Activated CD4-positive, alpha-beta T cell treated with anti-CD3 and anti-CD28 coated beads for 36 hours (primary cell): ENCODE measurements at regions not wholly inside any gene's neighbourhood (a gene's known extent, or its start where the extent isn't known, plus 50 kb on each side); places are given as distances from the start of the nearest gene placed in this dataset.

Experiments used
- ATAC-seq: fragments of 200-7000 bp; cut with Tn5 transposase; one replicate; pipeline ENCODE4 v1.10.0; 2021; ENCODE audit warnings: mild to moderate bottlenecking, moderate library complexity
- CTCF ChIA-PET: fragments of 350-600 bp; sonication (Branson Sonifier 250); formaldehyde crosslinking; loops from one replicate; lab custom pipeline; 2021; ENCODE audit warnings: antibody characterized with exemption; lab: Charles Lee
- POLR2A ChIA-PET: fragments of 350-600 bp; sonication (Branson Sonifier 250); formaldehyde crosslinking; loops from one replicate; lab custom pipeline; 2021; ENCODE audit warnings: antibody characterized with exemption, inconsistent platforms; lab: Charles Lee
- DNase-seq: peaks from one replicate; pipeline ENCODE4 v3.0.0-alpha.2; 2020
- H3K27ac Mint-ChIP-seq: one replicate; pipeline ENCODE4 v1.8.0; 2021; ENCODE audit warnings: mixed read lengths
- H3K27me3 Mint-ChIP-seq: one replicate; pipeline ENCODE4 v1.8.0; 2021; ENCODE audit warnings: mixed read lengths
- H3K36me3 Mint-ChIP-seq: one replicate; pipeline ENCODE4 v1.8.0; 2021; ENCODE audit warnings: low read depth, mixed read lengths
- H3K4me1 Mint-ChIP-seq: one replicate; pipeline ENCODE4 v1.8.0; 2021; ENCODE audit warnings: mixed read lengths
- H3K4me3 Mint-ChIP-seq: one replicate; pipeline ENCODE4 v1.8.0; 2021; ENCODE audit warnings: mild to moderate bottlenecking, moderate library complexity, mixed read lengths
- H3K9me3 Mint-ChIP-seq: one replicate; pipeline ENCODE4 v1.8.0; 2021; ENCODE audit warnings: low read depth, mixed read lengths
- intact Hi-C, 2 experiments: fragments of 100-400 bp; cut with DNase I in 1 of 2; cut with micrococcal nuclease in 1 of 2; formaldehyde crosslinking; loops; one replicate each; pipeline versions ENCODE4 v1.14.2 to v1.15.1; 2022 to 2024; cut with DNase I, micrococcal nuclease

DNA sequence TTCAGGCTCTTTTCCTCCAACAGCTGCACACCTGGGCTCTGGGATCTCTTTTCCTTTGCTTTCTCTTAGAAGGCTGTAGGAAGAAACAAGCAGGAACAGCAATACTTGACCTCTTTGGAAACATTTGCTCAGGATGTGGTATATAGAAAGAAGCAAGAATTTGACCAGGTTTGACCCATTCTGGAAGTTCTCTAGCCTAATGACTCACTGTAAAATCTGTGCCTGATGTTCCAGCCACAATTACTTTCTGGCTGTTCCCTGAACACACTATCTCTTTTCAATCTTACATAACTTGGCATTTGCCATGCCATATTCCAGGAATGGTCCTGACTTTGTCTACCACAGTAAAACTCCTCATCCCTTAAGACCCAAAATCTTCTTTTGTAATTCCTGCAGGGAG is 419.9 kb upstream of the DAB1 start:
- ChIA-PET POLR2A (no interaction called here), CTCF (no interaction called here)
- H3K36me3 Mint-ChIP-seq: peaks cover 5% of the 10 kb centered on the region
- DNase-seq (no peak), ATAC-seq (no peak)
- H3K4me1 Mint-ChIP-seq: no peaks in the 10 kb centered on the region
- H3K9me3 Mint-ChIP-seq: peaks cover 11% of the 10 kb centered on the region
- intact Hi-C loops: no loop called here
- no peak overlapping the region for H3K4me3 Mint-ChIP-seq
- no peak overlapping the region for H3K27ac Mint-ChIP-seq
- peaks cover 4% of the 10 kb centered on the region for H3K27me3 Mint-ChIP-seq

- no peak overlapping the region for H3K4me3 Mint-ChIP-seq
- H3K27ac Mint-ChIP-seq: no peak overlapping the region
- H3K27me3 Mint-ChIP-seq: peaks cover 3% of the 10 kb centered on the region
- no peaks in the 10 kb centered on the region for H3K4me1 Mint-ChIP-seq
- peaks cover 5% of the 10 kb centered on the region for H3K36me3 Mint-ChIP-seq
- intact Hi-C loops: no loop called here
- ATAC-seq: no peak
- DNase-seq: no peak
- H3K9me3 Mint-ChIP-seq: peaks cover 11% of the 10 kb centered on the region
- POLR2A ChIA-PET: no interaction called here
- CTCF ChIA-PET: no interaction called here
Measured at GRCh38 chr1:57839526-57839925, 415.7 kb upstream of the DAB1 start.

GRCh38 chr1:57839067-57839466 is 415.2 kb upstream of the DAB1 start:
- Mint-ChIP-seq H3K27me3 (peaks cover 3% of the 10 kb centered on the region), H3K36me3 (peaks cover 5% of the 10 kb centered on the region), H3K4me3 (no peak overlapping the region), H3K9me3 (peaks cover 11% of the 10 kb centered on the region), H3K4me1 (no peaks in the 10 kb centered on the region), H3K27ac (no peak overlapping the region)
- POLR2A ChIA-PET: no interaction called here
- intact Hi-C loops: no loop called here
- no peak for DNase-seq
- no peak for ATAC-seq
- CTCF ChIA-PET: no interaction called here

GRCh38 chr1:57835620-57836019 is 411.8 kb upstream of the DAB1 start:
- peaks cover 3% of the 10 kb centered on the region for H3K9me3 Mint-ChIP-seq
- no peaks in the 10 kb centered on the region for H3K36me3 Mint-ChIP-seq
- ChIA-PET POLR2A (no interaction called here), CTCF (interaction anchor here (0.7 kb wide), 1 partner anchor 302 kb away, joined by 3 read pairs; no protein-coding TSS in a partner anchor)
- H3K4me3 Mint-ChIP-seq: no peak overlapping the region
- no peak overlapping the region for H3K27ac Mint-ChIP-seq
- intact Hi-C loops: no loop called here
- no peaks in the 10 kb centered on the region for H3K4me1 Mint-ChIP-seq
- peaks cover 3% of the 10 kb centered on the region for H3K27me3 Mint-ChIP-seq
- no peak for ATAC-seq
- DNase-seq: no peak

DNA sequence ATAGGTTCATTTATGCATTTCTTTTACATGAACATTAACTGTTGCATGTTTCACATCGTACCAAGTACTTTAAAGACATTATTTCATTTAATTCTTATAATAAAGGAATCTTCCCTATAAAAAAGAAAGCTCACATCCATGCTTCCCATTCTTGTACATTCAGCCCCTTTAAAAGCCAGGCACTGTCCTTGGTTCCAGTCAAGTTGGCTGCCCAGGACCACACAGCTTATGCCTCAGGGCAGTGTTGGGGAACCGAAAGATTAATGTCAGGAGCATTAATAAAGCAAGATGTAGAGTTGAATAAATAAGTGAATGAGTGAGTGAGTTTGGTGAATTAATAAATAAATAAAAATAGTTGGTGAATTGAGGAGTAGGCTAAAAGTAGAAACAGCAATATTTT is 409.4 kb upstream of the DAB1 start:
- DNase-seq: no peak
- ATAC-seq: no peak
- Mint-ChIP-seq H3K27ac (no peak overlapping the region), H3K27me3 (peaks cover 3% of the 10 kb centered on the region), H3K9me3 (no peaks in the 10 kb centered on the region), H3K36me3 (no peaks in the 10 kb centered on the region), H3K4me3 (no peak overlapping the region), H3K4me1 (no peaks in the 10 kb centered on the region)
- intact Hi-C loops: no loop called here
- CTCF ChIA-PET: interaction anchor here (1.4 kb wide), 1 partner anchor 19 kb away, joined by 4 read pairs; no protein-coding TSS in a partner anchor
- POLR2A ChIA-PET: no interaction called here

GRCh38 chr1:57832612-57833011 is 408.8 kb upstream of the DAB1 start:
- ChIA-PET POLR2A (no interaction called here), CTCF (interaction anchor here (0.7 to 1.5 kb wide), 2 partner anchors 12 to 588 kb away, joined by 3 to 5 read pairs; no protein-coding TSS in a partner anchor)
- Mint-ChIP-seq H3K4me1 (no peaks in the 10 kb centered on the region), H3K4me3 (no peak overlapping the region), H3K9me3 (no peaks in the 10 kb centered on the region), H3K36me3 (no peaks in the 10 kb centered on the region), H3K27ac (no peak overlapping the region), H3K27me3 (peaks cover 3% of the 10 kb centered on the region)
- intact Hi-C loops: no loop called here
- ATAC-seq: no peak
- DNase-seq: no peak

GRCh38 chr1:57831624-57832023 is 407.8 kb upstream of the DAB1 start:
- H3K36me3 Mint-ChIP-seq: no peaks in the 10 kb centered on the region
- H3K9me3 Mint-ChIP-seq: no peaks in the 10 kb centered on the region
- no peaks in the 10 kb centered on the region for H3K27me3 Mint-ChIP-seq
- H3K4me1 Mint-ChIP-seq: no peaks in the 10 kb centered on the region
- ChIA-PET POLR2A (no interaction called here), CTCF (interaction anchor here (1.5 kb wide), 1 partner anchor 13 kb away, joined by 5 read pairs; no protein-coding TSS in a partner anchor)
- H3K27ac Mint-ChIP-seq: no peak overlapping the region
- no peak for DNase-seq
- no peak overlapping the region for H3K4me3 Mint-ChIP-seq
- intact Hi-C loops: no loop called here
- no peak for ATAC-seq

DNA sequence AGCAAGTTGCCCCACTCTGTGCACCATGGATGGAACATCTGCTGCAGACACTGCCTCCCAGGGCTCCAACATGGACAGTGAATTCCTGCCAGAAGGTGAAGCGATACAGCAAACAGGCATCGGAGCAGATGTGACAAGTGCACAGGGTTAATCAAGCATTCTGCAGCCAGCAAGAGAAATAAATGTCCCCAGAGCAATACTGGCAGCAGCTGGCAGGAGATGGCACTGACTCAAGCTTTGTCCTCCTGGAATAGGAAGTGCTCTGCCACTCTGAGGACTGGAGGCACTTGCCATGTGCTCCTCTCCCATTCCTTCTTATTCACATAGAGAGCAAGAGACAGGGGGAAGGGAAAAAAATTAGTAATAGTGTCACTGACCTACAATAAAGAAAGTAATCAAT is 402.7 kb upstream of the DAB1 start:
- no peaks in the 10 kb centered on the region for H3K9me3 Mint-ChIP-seq
- intact Hi-C loops: no loop called here
- no peak for ATAC-seq
- no peaks in the 10 kb centered on the region for H3K36me3 Mint-ChIP-seq
- CTCF ChIA-PET: no interaction called here
- H3K27ac Mint-ChIP-seq: no peak overlapping the region
- H3K4me3 Mint-ChIP-seq: no peak overlapping the region
- no peaks in the 10 kb centered on the region for H3K4me1 Mint-ChIP-seq
- POLR2A ChIA-PET: no interaction called here
- no peak for DNase-seq
- no peaks in the 10 kb centered on the region for H3K27me3 Mint-ChIP-seq

GRCh38 chr1:57824535-57824934 is 400.7 kb upstream of the DAB1 start:
- CTCF ChIA-PET: no interaction called here
- no peaks in the 10 kb centered on the region for H3K36me3 Mint-ChIP-seq
- POLR2A ChIA-PET: no interaction called here
- H3K4me1 Mint-ChIP-seq: no peaks in the 10 kb centered on the region
- ATAC-seq (no peak), DNase-seq (no peak)
- no peaks in the 10 kb centered on the region for H3K9me3 Mint-ChIP-seq
- H3K27ac Mint-ChIP-seq: no peak overlapping the region
- no peak overlapping the region for H3K4me3 Mint-ChIP-seq
- intact Hi-C loops: no loop called here
- H3K27me3 Mint-ChIP-seq: no peaks in the 10 kb centered on the region

DNA sequence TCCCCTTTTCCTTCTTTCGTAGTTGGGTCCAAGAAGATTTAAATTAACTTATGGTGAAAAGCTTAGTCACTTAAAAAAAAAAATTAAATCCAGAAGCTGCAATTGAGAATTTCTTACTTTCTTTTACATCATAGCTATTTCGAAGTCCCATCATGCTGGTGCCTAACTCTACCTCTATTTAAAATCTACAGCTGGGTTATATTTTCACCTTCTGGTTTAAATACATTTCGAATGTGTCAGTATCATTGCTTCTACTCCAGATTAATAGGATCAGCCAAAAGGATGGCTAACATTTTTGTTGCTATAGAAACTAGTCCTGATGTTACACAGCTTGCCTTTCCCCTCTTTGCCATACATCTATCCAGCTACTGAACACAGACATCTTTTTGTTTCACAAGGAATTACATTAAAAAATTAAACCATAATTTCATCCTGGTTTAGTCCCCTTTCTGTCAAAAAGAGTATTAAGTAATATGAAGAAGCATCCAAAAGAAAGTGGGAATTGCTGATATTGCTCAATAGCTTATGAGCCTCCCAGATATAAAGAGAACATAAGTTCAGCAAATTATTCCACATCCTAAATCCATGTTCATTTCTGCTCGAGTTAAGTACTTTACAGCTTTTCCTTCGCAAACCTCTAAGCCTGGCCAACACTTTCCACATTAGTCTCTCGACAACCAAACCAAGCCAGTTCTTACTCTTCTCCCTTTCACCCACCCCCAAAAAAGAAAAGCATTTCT is 396.7 kb upstream of the DAB1 start:
- CTCF ChIA-PET: no interaction called here
- POLR2A ChIA-PET: no interaction called here
- Mint-ChIP-seq H3K4me1 (no peaks in the 10 kb centered on the region), H3K9me3 (no peaks in the 10 kb centered on the region), H3K4me3 (no peak overlapping the region), H3K27me3 (peaks cover 5% of the 10 kb centered on the region), H3K27ac (no peak overlapping the region), H3K36me3 (no peaks in the 10 kb centered on the region)
- DNase-seq (no peak), ATAC-seq (no peak)
- intact Hi-C loops: no loop called here

DNA sequence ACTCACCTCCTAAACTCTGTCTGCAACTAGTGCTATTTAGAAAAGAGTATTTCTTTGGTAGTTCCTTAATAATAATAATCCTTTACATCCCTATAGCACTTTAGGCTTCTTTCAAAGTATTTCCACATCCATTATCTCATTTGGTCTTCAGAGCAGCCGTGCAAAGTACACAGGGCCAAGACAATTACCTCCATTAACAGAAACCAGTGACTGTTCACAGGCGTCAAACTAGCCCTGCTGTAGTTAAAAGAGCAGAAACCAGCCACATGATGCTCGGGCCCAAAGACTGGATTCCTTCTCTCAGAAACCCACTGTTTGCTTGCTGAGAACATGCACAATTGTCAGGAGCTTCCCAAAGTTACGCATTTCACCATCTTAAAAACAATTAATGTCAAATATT is 396.0 kb upstream of the DAB1 start:
- no peak overlapping the region for H3K4me3 Mint-ChIP-seq
- peaks cover 5% of the 10 kb centered on the region for H3K27me3 Mint-ChIP-seq
- H3K4me1 Mint-ChIP-seq: no peaks in the 10 kb centered on the region
- DNase-seq (no peak), ATAC-seq (no peak)
- intact Hi-C loops: no loop called here
- CTCF ChIA-PET: no interaction called here
- no peaks in the 10 kb centered on the region for H3K36me3 Mint-ChIP-seq
- POLR2A ChIA-PET: no interaction called here
- H3K27ac Mint-ChIP-seq: no peak overlapping the region
- H3K9me3 Mint-ChIP-seq: no peaks in the 10 kb centered on the region

DNA sequence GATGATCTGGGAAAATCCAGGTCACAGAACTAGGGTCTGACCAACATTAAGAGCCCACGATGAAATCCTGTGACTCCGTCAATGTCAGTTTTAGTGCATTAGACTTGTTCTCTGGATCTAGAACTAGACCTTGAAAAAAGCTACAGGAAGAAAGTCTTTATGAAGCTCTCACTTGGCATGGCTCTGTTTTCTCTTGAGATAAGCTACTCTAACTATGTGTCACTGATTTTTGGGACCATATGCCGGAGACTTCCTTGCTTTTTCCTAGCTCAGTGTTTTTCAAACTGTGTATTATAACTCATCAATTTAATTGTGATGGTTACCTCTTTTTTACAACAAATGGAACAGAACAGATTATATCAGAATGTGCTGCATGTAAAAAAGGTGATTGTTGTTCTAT is 379.7 kb upstream of the DAB1 start:
- Mint-ChIP-seq H3K9me3 (no peaks in the 10 kb centered on the region), H3K27me3 (no peaks in the 10 kb centered on the region), H3K4me3 (no peak overlapping the region), H3K27ac (no peak overlapping the region), H3K36me3 (no peaks in the 10 kb centered on the region), H3K4me1 (no peaks in the 10 kb centered on the region)
- CTCF ChIA-PET: interaction anchor here (0.6 kb wide), 1 partner anchor 738 kb away, joined by 3 read pairs; no protein-coding TSS in a partner anchor
- POLR2A ChIA-PET: no interaction called here
- intact Hi-C loops: no loop called here
- ATAC-seq (no peak), DNase-seq (no peak)
